ENCODE measurements at regions not wholly inside any gene's neighbourhood (a gene's known extent, or its start where the extent isn't known, plus 50 kb on each side); places are given as distances from the start of the nearest gene placed in this dataset.

GRCh38 chr10:129387258-129387525, 79.8 kb upstream of the MGMT start:
- TF ChIP-seq CSRNP2 (CRISPR knock-in tag; conservative IDR thresholded peaks at IDR 0.05; ENCODE audit: low read depth), result no peak
- TF ChIP-seq ZNF124 (CRISPR knock-in tag; IDR thresholded peaks at IDR 0.05), result no peak

Data from HepG2 (cell line).